Testis (tissue), 2 donors: ENCODE measurements at regions not wholly inside any gene's neighbourhood (a gene's known extent, or its start where the extent isn't known, plus 50 kb on each side); places are given as distances from the start of the nearest gene placed in this dataset.
"Not testable (repeated sequence)": the region's sequence is repeated elsewhere in the genome, so short reads cannot be mapped to it uniquely, and the experiment has no call there.

Experiments
- DNase-seq: peaks from one replicate; pipeline ENCODE4 v3.0.0-alpha.2; 2019
- H3K27ac ChIP-seq, 2 donors: fragments of 200-600 bp; sonication (generic); one replicate each; pipeline ENCODE4 v1.5.1; 2019
- H3K27me3 ChIP-seq: fragments of 200-600 bp; sonication (generic); one replicate; pipeline ENCODE4 v1.5.1; 2019
- H3K36me3 ChIP-seq: fragments of 200-600 bp; sonication (generic); one replicate; pipeline ENCODE4 v1.5.1; 2017; ENCODE audit warnings: low read depth; ENCODE audit errors: missing control alignments
- H3K4me1 ChIP-seq: fragments of 200-600 bp; sonication (generic); one replicate; pipeline ENCODE4 v1.5.1; 2019
- H3K4me3 ChIP-seq, 2 donors: fragments of 200-600 bp; sonication (generic); one replicate each; pipeline ENCODE4 v1.5.1; 2017 to 2019
- H3K9me3 ChIP-seq: fragments of 200-600 bp; sonication (generic); one replicate; pipeline ENCODE4 v1.5.1; 2017
- CTCF ChIP-seq, 3 experiments: fragments of 450-650 bp in 2 of 3; fragments of 200-600 bp in 1 of 3; sonication (generic) in 1 of 3; IDR thresholded peaks; one replicate each; pipeline ENCODE4 v1.5.1; 2016 to 2019; ENCODE audit warnings: antibody characterized with exemption in 3 of 3, mild to moderate bottlenecking in 2 of 3, moderate library complexity in 1 of 3
- POLR2A ChIP-seq: fragments of 450-650 bp; IDR thresholded peaks from one replicate; pipeline ENCODE4 v1.6.1; 2017; ENCODE audit warnings: antibody characterized with exemption, mild to moderate bottlenecking, moderate library complexity
- WGBS, 2 donors: methylation state at CpG; one replicate each; pipeline ENCODE4 v1.1.5; 2018; 5-methylcytosine and 5-hydroxymethylcytosine counted together
- intact Hi-C: fragments of 100-400 bp; cut with DNase I; formaldehyde crosslinking; loops from one replicate; pipeline ENCODE4 v1.15.1; 2023; ENCODE audit warnings: low total_unique reads

GRCh38 chr2:55124682-55125081 is 74.4 kb upstream of the RTN4 start:
- H3K36me3 ChIP-seq, H3K9me3 ChIP-seq, DNase-seq, H3K4me3 ChIP-seq, H3K27me3 ChIP-seq, intact Hi-C loops, H3K27ac ChIP-seq, H3K4me1 ChIP-seq: not testable (repeated sequence)
- WGBS, 2 donors: 97 to 98% methylated on average over 2 of the region's 2 CpGs

GRCh38 chr2:55123851-55124269 is 73.6 kb upstream of the RTN4 start:
- Histone ChIP-seq H3K36me3 (no peaks in the 10 kb centered on the region), H3K9me3 (no peaks in the 10 kb centered on the region), H3K27ac (no peak overlapping the region), H3K27me3 (no peaks in the 10 kb centered on the region), H3K4me3 (no peak overlapping the region), H3K4me1 (peaks cover 3% of the 10 kb centered on the region)
- WGBS, 2 donors: 91 to 94% methylated on average over 2 of the region's 2 CpGs
- intact Hi-C loops: no loop called here
- TF ChIP-seq CTCF (IDR thresholded peaks at IDR 0.05): no peak
- no peak for TF ChIP-seq POLR2A
- DNase-seq: no peak

GRCh38 chr2:55120634-55121359 is 70.5 kb upstream of the RTN4 start:
- Histone ChIP-seq H3K27ac (no peak overlapping the region), H3K4me1 (peaks cover 3% of the 10 kb centered on the region), H3K36me3 (no peaks in the 10 kb centered on the region), H3K9me3 (no peaks in the 10 kb centered on the region), H3K4me3 (no peak overlapping the region), H3K27me3 (no peaks in the 10 kb centered on the region)
- no peak for TF ChIP-seq CTCF (IDR thresholded peaks at IDR 0.05)
- no peak for TF ChIP-seq POLR2A
- intact Hi-C loops: no loop called here
- 38 to 58% methylated on average over 6 to 8 of the region's 8 CpGs for WGBS, 2 donors
- DNase-seq: peak; percentile 66

GRCh38 chr2:55119711-55120487 is 69.6 kb upstream of the RTN4 start:
- WGBS, 2 donors: 73 to 89% methylated on average over 10 of the region's 10 CpGs
- no peak overlapping the region for H3K4me3 ChIP-seq

More at GRCh38 chr2:55119711-55120487, 69.6 kb upstream of the RTN4 start:
- intact Hi-C loops: no loop called here
- peaks cover 3% of the 10 kb centered on the region for H3K4me1 ChIP-seq
- H3K27ac ChIP-seq: no peak overlapping the region
- TF ChIP-seq POLR2A (no peak), CTCF (IDR thresholded peaks at IDR 0.05) (no peak)
- no peaks in the 10 kb centered on the region for H3K27me3 ChIP-seq
- no peak for DNase-seq
- no peaks in the 10 kb centered on the region for H3K36me3 ChIP-seq
- H3K9me3 ChIP-seq: no peaks in the 10 kb centered on the region
